Prostate gland (tissue), 2 donors: ENCODE measurements at regions not wholly inside any gene's neighbourhood (a gene's known extent, or its start where the extent isn't known, plus 50 kb on each side); places are given as distances from the start of the nearest gene placed in this dataset.

Source experiments
- DNase-seq: peaks from one replicate; pipeline ENCODE4 v3.0.0-alpha.2; 2019; ENCODE audit warnings: low spot score
- H3K27ac ChIP-seq, 2 donors: fragments of 200-600 bp; sonication (generic); 2 replicates each; pipeline ENCODE4 v1.5.1; 2017 to 2019
- H3K27me3 ChIP-seq: fragments of 200-600 bp; sonication (generic); replicated peaks from 2 replicates; pipeline ENCODE4 v1.5.1; 2019; ENCODE audit not compliant: insufficient read depth
- H3K36me3 ChIP-seq, 2 donors: fragments of 200-600 bp; sonication (generic); 1 replicate in 1 of 2; 2 replicates in 1 of 2; pipeline versions ENCODE4 v1.5.1 to v1.8.1; 2017 to 2019
- H3K4me1 ChIP-seq: fragments of 200-600 bp; sonication (generic); replicated peaks from 2 replicates; pipeline ENCODE4 v1.5.1; 2019
- H3K4me3 ChIP-seq, 2 donors: fragments of 200-600 bp; sonication (generic); 2 replicates each; pipeline ENCODE4 v1.5.1; 2017 to 2019
- H3K9me3 ChIP-seq: fragments of 200-600 bp; sonication (generic); 2 replicates; pipeline ENCODE4 v1.5.1; 2017
- POLR2A ChIP-seq: fragments of 450-650 bp; IDR thresholded peaks from one replicate; pipeline ENCODE4 v1.6.1; 2016; ENCODE audit warnings: antibody characterized with exemption, mild to moderate bottlenecking
- POLR2AphosphoS5 ChIP-seq: sonication (generic); formaldehyde crosslinking; IDR thresholded peaks from one replicate; pipeline ENCODE4 v1.6.1; 2017; ENCODE audit warnings: antibody characterized with exemption
- WGBS: methylation state at CpG from one replicate; pipeline ENCODE4 v1.1.5; 2018; 5-methylcytosine and 5-hydroxymethylcytosine counted together
- intact Hi-C: fragments of 100-400 bp; cut with DNase I; formaldehyde crosslinking; loops from one replicate; pipeline ENCODE4 v1.14.2; 2022
- TF ChIP-seq, protein P1 (sequence below), 4 experiments: fragments of 200-600 bp in 2 of 4; fragments of 450-650 bp in 2 of 4; sonication (generic) in 2 of 4; IDR thresholded peaks; 1 replicate in 3 of 4; 2 replicates in 1 of 4; pipeline ENCODE4 v1.5.1; 2016 to 2019; ENCODE audit warnings: antibody characterized with exemption in 4 of 4, mild to moderate bottlenecking in 2 of 4, moderate library complexity in 2 of 4

DNA sequence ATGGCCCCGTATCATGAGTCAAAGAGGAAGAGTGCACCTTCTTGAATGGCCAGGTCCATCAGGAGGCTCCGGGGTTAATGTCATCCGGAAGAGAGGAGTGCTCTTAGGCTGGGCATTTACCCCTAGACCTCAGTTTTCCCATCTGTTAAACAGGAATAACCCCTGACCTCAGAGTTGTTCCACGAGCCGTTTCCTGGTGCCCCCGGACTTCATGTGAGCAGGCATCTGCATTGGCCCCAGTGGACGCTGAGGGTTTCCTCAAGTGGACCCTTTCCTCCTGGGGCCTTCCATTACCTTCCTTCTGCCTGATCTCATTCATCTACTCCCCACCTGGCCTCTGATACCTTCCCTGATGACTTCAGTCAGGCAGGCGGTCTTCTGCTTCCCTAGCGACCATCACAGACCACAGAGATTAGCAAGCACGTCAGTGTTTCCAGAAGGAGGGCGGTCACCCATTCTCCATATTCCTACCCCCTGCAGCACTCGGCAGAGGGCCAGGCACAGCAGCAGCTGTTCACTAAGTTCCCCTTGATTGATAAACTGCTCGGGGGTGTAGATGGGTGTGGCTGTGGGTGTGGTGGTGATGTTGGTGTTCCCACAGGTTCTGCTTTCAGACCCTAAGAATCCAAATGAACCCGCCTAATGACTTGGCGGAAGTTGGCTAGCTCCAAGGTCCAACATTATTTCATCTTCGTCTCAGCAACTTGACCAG, 346.6 kb upstream of the TNRC6C start:
- TF ChIP-seq, protein P1, sequence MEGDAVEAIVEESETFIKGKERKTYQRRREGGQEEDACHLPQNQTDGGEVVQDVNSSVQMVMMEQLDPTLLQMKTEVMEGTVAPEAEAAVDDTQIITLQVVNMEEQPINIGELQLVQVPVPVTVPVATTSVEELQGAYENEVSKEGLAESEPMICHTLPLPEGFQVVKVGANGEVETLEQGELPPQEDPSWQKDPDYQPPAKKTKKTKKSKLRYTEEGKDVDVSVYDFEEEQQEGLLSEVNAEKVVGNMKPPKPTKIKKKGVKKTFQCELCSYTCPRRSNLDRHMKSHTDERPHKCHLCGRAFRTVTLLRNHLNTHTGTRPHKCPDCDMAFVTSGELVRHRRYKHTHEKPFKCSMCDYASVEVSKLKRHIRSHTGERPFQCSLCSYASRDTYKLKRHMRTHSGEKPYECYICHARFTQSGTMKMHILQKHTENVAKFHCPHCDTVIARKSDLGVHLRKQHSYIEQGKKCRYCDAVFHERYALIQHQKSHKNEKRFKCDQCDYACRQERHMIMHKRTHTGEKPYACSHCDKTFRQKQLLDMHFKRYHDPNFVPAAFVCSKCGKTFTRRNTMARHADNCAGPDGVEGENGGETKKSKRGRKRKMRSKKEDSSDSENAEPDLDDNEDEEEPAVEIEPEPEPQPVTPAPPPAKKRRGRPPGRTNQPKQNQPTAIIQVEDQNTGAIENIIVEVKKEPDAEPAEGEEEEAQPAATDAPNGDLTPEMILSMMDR (IDR thresholded peaks at IDR 0.05), result no peak
- TF ChIP-seq POLR2A (no peak), POLR2AphosphoS5 (no peak)
- H3K4me3 ChIP-seq, result no peak overlapping the region
- intact Hi-C loops, result no loop called here
- no peaks in the 10 kb centered on the region for H3K36me3 ChIP-seq
- no peak overlapping the region for H3K27ac ChIP-seq
- DNase-seq, result no peak
- H3K27me3 ChIP-seq, result no peaks in the 10 kb centered on the region
- H3K9me3 ChIP-seq, result no peaks in the 10 kb centered on the region
- H3K4me1 ChIP-seq, result no peaks in the 10 kb centered on the region
- 94% methylated on average over 16 of the region's 16 CpGs for WGBS

DNA sequence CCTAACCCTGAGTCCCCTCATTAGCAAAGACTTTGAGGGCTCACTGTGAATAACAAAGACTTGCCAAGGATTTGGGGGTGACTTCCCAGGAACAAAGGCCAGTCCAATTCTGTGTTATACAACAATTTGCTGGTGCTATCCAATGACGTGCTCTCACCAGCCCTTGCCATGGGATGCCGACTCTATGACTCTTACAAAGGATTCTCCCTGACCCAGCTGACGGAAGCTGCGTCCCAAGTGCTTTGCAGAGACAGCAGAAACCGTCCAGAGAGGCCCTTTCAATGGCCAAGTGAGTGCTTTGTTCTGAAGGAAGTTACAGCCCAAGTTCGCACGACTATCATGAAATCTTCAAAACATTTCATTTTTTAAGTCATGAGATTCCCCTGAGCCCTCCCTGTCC, 345.3 kb upstream of the TNRC6C start:
- H3K27ac ChIP-seq, result no peak overlapping the region
- intact Hi-C loops, result no loop called here
- DNase-seq, result no peak
- no peaks in the 10 kb centered on the region for H3K36me3 ChIP-seq
- no peaks in the 10 kb centered on the region for H3K9me3 ChIP-seq
- 77% methylated on average over 7 of the region's 7 CpGs for WGBS
- H3K27me3 ChIP-seq, result no peaks in the 10 kb centered on the region
- no peaks in the 10 kb centered on the region for H3K4me1 ChIP-seq
- no peak overlapping the region for H3K4me3 ChIP-seq
- TF ChIP-seq, protein P1 (IDR thresholded peaks at IDR 0.05), result no peak
- TF ChIP-seq POLR2A (no peak), POLR2AphosphoS5 (no peak)

DNA sequence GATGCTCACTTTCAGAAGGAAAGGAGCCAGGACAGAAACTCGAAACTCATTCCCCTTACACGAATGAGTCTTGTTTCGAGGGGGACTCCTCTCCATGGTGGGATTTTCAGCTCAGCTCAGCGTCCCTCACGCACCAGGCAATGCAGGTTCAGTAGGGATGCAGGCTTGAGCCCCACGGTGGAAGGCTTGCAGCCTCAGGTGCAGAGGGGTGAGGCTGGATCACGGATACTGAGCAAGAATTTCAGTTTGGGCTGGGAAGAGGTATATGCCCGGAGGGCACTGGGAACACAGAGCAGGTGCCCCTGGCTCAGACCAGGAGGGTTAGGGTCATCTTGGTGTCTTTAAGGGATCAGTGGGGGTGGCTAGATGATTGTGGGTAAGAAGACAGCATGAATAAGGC, 344.9 kb upstream of the TNRC6C start:
- no peak overlapping the region for H3K4me3 ChIP-seq
- H3K36me3 ChIP-seq, result no peaks in the 10 kb centered on the region
- no peaks in the 10 kb centered on the region for H3K4me1 ChIP-seq
- H3K9me3 ChIP-seq, result no peaks in the 10 kb centered on the region
- 86% methylated on average over 8 of the region's 8 CpGs for WGBS
- no peak for DNase-seq
- H3K27ac ChIP-seq, result no peak overlapping the region
- H3K27me3 ChIP-seq, result no peaks in the 10 kb centered on the region
- intact Hi-C loops, result no loop called here
- TF ChIP-seq, protein P1 (IDR thresholded peaks at IDR 0.05), result no peak
- TF ChIP-seq POLR2A, result no peak
- no peak for TF ChIP-seq POLR2AphosphoS5

DNA sequence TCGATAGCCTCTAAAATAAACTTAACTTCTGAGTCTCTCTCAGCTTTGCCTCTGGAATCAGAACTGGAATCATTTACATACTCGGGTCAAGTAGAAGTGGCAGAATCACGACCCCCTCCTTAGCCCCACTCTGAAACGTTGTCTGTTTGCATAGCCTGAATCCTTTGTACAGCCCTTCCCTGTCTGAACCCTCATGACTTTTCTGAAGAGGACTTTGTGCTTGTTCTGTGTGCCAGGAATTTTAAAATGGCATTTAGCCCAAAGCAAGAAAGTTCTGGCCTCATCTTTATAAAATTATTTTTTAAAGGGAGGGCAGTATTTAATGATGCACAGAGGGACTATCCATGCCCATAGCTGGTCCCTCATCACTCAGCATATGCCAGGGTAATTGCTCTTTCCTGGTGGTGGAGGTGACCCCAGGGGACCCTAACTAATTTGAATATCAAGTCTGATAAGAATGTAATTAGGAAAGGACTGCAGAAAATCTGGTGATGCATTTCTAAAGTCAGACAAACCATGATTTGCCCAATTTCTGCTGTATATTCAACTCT, 342.7 kb upstream of the TNRC6C start:
- Histone ChIP-seq H3K27me3 (no peaks in the 10 kb centered on the region), H3K4me3 (no peak overlapping the region), H3K4me1 (no peaks in the 10 kb centered on the region), H3K9me3 (no peaks in the 10 kb centered on the region), H3K27ac (no peak overlapping the region), H3K36me3 (no peaks in the 10 kb centered on the region)
- no peak for DNase-seq
- 25% methylated on average over 4 of the region's 4 CpGs for WGBS
- TF ChIP-seq, protein P1 (IDR thresholded peaks at IDR 0.05), result no peak
- TF ChIP-seq POLR2AphosphoS5 (no peak), POLR2A (no peak)
- intact Hi-C loops, result no loop called here

DNA sequence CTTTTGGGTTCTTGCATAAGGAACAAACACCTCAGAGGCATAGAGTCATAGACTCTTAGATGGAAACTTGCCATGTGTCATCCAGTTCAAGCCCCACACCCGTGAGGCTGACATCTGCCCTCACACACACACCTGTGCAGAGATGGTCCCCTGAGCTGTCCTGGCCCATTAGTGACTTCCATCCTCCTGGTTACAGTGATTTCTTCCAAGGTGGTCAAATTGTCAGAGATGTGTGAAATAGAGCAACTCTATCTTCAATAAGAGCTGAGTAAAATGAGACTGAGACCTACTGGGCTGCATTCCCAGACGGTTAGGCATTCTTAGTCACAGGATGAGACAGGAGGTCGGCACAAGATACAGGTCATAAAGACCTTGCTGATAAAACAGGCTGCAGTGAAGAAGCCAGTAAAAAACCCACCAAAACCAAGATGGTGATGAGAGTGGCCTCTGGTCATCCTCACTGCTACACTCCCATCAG, 342.2 kb upstream of the TNRC6C start:
- WGBS, result 34% methylated on average over 3 of the region's 3 CpGs
- DNase-seq, result no peak

More for the DNA sequence above, 342.2 kb upstream of the TNRC6C start:
- intact Hi-C loops, result no loop called here
- H3K36me3 ChIP-seq, result no peaks in the 10 kb centered on the region
- H3K4me3 ChIP-seq, result no peak overlapping the region
- no peaks in the 10 kb centered on the region for H3K4me1 ChIP-seq
- no peak for TF ChIP-seq POLR2A
- TF ChIP-seq, protein P1 (IDR thresholded peaks at IDR 0.05), result no peak
- no peak for TF ChIP-seq POLR2AphosphoS5
- no peak overlapping the region for H3K27ac ChIP-seq
- H3K27me3 ChIP-seq, result no peaks in the 10 kb centered on the region
- H3K9me3 ChIP-seq, result no peaks in the 10 kb centered on the region
